DND-41 (cell line): ENCODE measurements at regions not wholly inside any gene's neighbourhood (a gene's known extent, or its start where the extent isn't known, plus 50 kb on each side); places are given as distances from the start of the nearest gene placed in this dataset.

Experiments used
- ATAC-seq: fragments of 200-7000 bp; cut with Tn5 transposase; 3 replicates; pipeline ENCODE4 v1.9.1; 2021; ENCODE audit warnings: low read depth; ENCODE audit not compliant: insufficient read depth
- DNase-seq: peaks from one replicate; pipeline ENCODE4 v3.0.0-alpha.2; 2020
- H2AFZ ChIP-seq: 2 replicates; pipeline ENCODE4 v1.6.0; 2012; ENCODE audit warnings: low read depth, low read length
- H3K27ac ChIP-seq: 2 replicates; pipeline ENCODE4 v1.5.1; 2012; ENCODE audit warnings: low read length, inconsistent platforms
- H3K27me3 ChIP-seq: fragments of 200-600 bp; sonication (generic); 2 replicates; pipeline ENCODE4 v1.6.0; 2012; ENCODE audit warnings: low read length, mild to moderate bottlenecking, inconsistent platforms; ENCODE audit not compliant: insufficient read depth, poor library complexity
- H3K36me3 ChIP-seq: 2 replicates; pipeline ENCODE4 v1.5.1; 2012; ENCODE audit warnings: low read length, inconsistent platforms; ENCODE audit not compliant: insufficient read depth
- H3K4me1 ChIP-seq: 2 replicates; pipeline ENCODE4 v1.5.1; 2012; ENCODE audit warnings: mild to moderate bottlenecking, low read length; ENCODE audit not compliant: insufficient read depth
- H3K4me2 ChIP-seq: 2 replicates; pipeline ENCODE4 v1.6.0; 2012; ENCODE audit warnings: mild to moderate bottlenecking, moderate library complexity, low read length, inconsistent platforms; ENCODE audit not compliant: insufficient read depth
- H3K4me3 ChIP-seq, 2 experiments: fragments of 200-600 bp in 1 of 2; shearing (Covaris generic) in 1 of 2; 2 replicates each; pipeline ENCODE4 v1.5.1; 2012 to 2016; ENCODE audit warnings: inconsistent platforms in 2 of 2, low read length in 2 of 2, mild to moderate bottlenecking in 2 of 2, low read depth in 1 of 2, moderate library complexity in 1 of 2
- H3K79me2 ChIP-seq: 2 replicates; pipeline ENCODE4 v1.6.0; 2012; ENCODE audit warnings: low read length, inconsistent platforms; ENCODE audit not compliant: insufficient read depth
- H3K9ac ChIP-seq: 2 replicates; pipeline ENCODE4 v1.6.0; 2012; ENCODE audit warnings: low read depth, mild to moderate bottlenecking, inconsistent platforms, low read length, moderate library complexity
- H3K9me3 ChIP-seq: 2 replicates; pipeline ENCODE4 v1.5.1; 2012; ENCODE audit warnings: low read length, moderate library complexity, mild to moderate bottlenecking, inconsistent platforms; ENCODE audit not compliant: insufficient read depth, severe bottlenecking
- H4K20me1 ChIP-seq: 2 replicates; pipeline ENCODE4 v1.6.0; 2012; ENCODE audit warnings: low read length; ENCODE audit not compliant: insufficient read depth
- EZH2 ChIP-seq: IDR thresholded peaks from 3 replicates; pipeline ENCODE4 v1.6.1; 2012; ENCODE audit warnings: borderline replicate concordance, low read depth, mild to moderate bottlenecking, moderate library complexity, low read length, inconsistent platforms; ENCODE audit not compliant: severe bottlenecking
- TF ChIP-seq, protein P1 (sequence below): IDR thresholded peaks from 2 replicates; pipeline ENCODE4 v1.5.1; 2012; ENCODE audit warnings: borderline replicate concordance, low read length, moderate library complexity, mild to moderate bottlenecking; ENCODE audit not compliant: poor library complexity, severe bottlenecking; ENCODE audit errors: extremely low read depth

DNA sequence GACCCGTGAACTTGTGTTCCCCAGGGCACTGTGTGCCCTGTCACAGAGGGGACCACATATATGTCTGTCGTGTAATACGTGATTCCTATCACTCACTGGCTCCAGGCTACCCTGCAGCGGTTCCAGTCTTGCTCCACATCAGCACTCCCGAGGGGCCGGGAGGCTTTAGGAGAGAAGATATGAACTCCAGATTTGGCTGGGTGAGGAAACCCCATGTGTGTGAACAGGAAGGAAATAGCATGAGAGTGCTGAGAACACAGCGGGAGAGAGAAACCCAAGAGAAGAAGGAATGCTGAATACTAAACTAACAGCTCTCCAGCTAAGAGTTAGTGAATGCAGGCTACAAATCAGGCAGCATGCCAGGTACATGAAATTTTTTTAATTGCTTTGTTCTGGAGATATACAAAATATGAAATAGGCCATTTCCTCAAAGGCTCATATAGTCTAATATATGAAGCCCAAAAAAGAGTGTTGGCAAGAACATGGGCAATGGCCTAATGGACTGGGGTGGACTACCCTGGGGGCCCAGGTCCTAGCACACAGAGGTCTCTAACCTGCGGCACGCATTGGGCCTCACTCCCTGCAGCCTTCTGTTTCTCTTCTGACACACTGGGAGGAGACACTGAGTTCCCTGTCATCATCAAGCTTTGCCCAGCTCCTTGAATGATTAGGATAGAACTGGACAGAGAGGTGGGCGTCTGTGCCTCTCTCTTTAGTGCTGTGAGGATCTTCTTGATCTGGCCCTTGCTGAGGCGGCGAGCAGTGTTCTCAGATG lies 372.8 kb upstream of the RAB6C start:
- Histone ChIP-seq H3K9ac (no peak overlapping the region), H3K4me3 (no peak overlapping the region), H2AFZ (no peak overlapping the region), H3K36me3 (no peaks in the 10 kb centered on the region), H3K27ac (no peak overlapping the region), H3K27me3 (no peaks in the 10 kb centered on the region), H3K9me3 (no peaks in the 10 kb centered on the region), H3K79me2 (no peaks in the 10 kb centered on the region), H3K4me2 (no peak overlapping the region), H3K4me1 (no peaks in the 10 kb centered on the region), H4K20me1 (no peaks in the 10 kb centered on the region)
- TF ChIP-seq EZH2, result no peak
- TF ChIP-seq, protein P1, sequence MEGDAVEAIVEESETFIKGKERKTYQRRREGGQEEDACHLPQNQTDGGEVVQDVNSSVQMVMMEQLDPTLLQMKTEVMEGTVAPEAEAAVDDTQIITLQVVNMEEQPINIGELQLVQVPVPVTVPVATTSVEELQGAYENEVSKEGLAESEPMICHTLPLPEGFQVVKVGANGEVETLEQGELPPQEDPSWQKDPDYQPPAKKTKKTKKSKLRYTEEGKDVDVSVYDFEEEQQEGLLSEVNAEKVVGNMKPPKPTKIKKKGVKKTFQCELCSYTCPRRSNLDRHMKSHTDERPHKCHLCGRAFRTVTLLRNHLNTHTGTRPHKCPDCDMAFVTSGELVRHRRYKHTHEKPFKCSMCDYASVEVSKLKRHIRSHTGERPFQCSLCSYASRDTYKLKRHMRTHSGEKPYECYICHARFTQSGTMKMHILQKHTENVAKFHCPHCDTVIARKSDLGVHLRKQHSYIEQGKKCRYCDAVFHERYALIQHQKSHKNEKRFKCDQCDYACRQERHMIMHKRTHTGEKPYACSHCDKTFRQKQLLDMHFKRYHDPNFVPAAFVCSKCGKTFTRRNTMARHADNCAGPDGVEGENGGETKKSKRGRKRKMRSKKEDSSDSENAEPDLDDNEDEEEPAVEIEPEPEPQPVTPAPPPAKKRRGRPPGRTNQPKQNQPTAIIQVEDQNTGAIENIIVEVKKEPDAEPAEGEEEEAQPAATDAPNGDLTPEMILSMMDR, result no peak
- no peak for ATAC-seq
- no peak for DNase-seq

DNA sequence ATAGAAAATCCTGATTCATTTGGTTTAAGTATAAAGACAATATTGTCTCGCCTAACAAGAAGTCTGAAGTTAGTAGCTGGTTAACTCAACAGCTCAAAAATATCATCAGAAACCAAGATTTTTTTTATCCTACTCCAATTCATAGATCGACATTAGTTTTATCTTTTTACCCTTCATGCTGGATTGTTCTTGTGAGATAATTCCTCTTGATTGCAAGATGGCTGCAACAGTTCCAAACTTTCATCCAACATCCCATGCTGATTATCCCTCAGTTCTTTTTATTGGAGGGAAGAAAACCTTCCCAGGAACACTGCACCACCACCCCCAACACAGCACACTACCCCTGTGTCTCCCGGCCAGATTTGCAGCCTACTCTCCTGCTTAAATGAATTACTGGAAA lies 370.2 kb upstream of the RAB6C start:
- Histone ChIP-seq H3K27ac (no peak overlapping the region), H2AFZ (no peak overlapping the region), H3K4me3 (no peak overlapping the region), H3K9ac (no peak overlapping the region), H3K79me2 (no peaks in the 10 kb centered on the region), H3K4me2 (no peak overlapping the region), H3K36me3 (no peaks in the 10 kb centered on the region), H4K20me1 (no peaks in the 10 kb centered on the region), H3K27me3 (no peaks in the 10 kb centered on the region), H3K9me3 (no peaks in the 10 kb centered on the region), H3K4me1 (no peaks in the 10 kb centered on the region)
- DNase-seq, result no peak
- no peak for ATAC-seq
- TF ChIP-seq, protein P1, result no peak
- no peak for TF ChIP-seq EZH2

DNA sequence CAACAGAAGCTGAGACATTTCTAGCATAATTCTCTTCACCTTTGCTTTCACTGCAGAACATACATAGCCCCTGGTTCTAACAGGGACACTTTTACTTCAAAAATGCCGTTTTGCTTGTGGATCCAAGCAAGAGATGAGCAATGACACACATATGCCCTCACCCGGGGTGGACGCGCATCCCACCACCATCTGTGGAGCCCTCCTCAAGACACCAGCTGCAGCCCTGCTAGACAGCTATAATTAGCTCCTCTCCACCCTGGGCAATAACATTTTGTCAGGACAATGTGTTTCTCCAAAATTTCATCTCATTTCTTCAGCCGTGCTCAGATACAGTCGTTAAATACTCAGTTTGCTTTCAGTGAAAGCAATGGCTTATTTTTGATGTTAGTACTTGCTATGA lies 368.7 kb upstream of the RAB6C start:
- Histone ChIP-seq H3K9me3 (no peaks in the 10 kb centered on the region), H3K36me3 (no peaks in the 10 kb centered on the region), H3K27me3 (no peaks in the 10 kb centered on the region), H3K27ac (no peak overlapping the region), H3K4me3 (no peak overlapping the region), H3K4me2 (no peak overlapping the region), H2AFZ (no peak overlapping the region), H3K9ac (no peak overlapping the region), H3K4me1 (no peaks in the 10 kb centered on the region), H3K79me2 (no peaks in the 10 kb centered on the region), H4K20me1 (no peaks in the 10 kb centered on the region)
- ATAC-seq (no peak), DNase-seq (no peak)
- TF ChIP-seq, protein P1, result no peak
- no peak for TF ChIP-seq EZH2
